ENCODE measurements at regions not wholly inside any gene's neighbourhood (a gene's known extent, or its start where the extent isn't known, plus 50 kb on each side); places are given as distances from the start of the nearest gene placed in this dataset.
"Not testable (repeated sequence)": the region's sequence is repeated elsewhere in the genome, so short reads cannot be mapped to it uniquely, and the experiment has no call there.

DNA sequence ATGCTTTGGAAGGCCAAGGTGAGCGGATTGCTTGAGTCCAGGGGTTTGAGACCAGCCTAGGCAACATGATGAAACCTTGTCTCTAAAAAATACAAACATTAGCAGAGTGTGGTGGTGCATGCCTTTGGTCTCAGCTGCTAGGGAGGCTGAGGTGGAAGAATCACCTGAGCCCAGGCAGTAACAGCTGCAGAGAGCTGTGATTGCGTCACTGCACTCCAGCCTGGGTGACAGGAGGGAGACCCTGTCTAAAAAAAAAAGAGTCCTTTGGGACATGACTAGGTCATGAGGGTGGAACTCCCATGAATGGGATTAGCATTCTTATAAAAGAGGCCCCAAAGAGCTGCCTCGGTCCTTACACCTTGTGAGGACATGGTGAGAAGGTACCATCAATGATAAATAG lies 436.0 kb upstream of the NR5A2 start:
- intact Hi-C loops (cut with DNase I) = no loop called here
- Histone ChIP-seq H3K27me3 (no peaks in the 10 kb centered on the region), H3K4me3 (no peak overlapping the region), H3K9me3 (no peaks in the 10 kb centered on the region), H3K4me1 (no peaks in the 10 kb centered on the region), H3K36me3 (replicated peaks in 1 of 2; ENCODE audit: insufficient read depth in 1 of 2, low read depth in 2 of 2) (no peaks in the 10 kb centered on the region), H3K27ac (no peak overlapping the region)
- DNase-seq = no peak
- no peak for ATAC-seq
- TF ChIP-seq, protein P1, sequence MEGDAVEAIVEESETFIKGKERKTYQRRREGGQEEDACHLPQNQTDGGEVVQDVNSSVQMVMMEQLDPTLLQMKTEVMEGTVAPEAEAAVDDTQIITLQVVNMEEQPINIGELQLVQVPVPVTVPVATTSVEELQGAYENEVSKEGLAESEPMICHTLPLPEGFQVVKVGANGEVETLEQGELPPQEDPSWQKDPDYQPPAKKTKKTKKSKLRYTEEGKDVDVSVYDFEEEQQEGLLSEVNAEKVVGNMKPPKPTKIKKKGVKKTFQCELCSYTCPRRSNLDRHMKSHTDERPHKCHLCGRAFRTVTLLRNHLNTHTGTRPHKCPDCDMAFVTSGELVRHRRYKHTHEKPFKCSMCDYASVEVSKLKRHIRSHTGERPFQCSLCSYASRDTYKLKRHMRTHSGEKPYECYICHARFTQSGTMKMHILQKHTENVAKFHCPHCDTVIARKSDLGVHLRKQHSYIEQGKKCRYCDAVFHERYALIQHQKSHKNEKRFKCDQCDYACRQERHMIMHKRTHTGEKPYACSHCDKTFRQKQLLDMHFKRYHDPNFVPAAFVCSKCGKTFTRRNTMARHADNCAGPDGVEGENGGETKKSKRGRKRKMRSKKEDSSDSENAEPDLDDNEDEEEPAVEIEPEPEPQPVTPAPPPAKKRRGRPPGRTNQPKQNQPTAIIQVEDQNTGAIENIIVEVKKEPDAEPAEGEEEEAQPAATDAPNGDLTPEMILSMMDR (IDR thresholded peaks at IDR 0.05) = no peak
- no peak for TF ChIP-seq POLR2A (IDR thresholded peaks at IDR 0.05)
- 91 to 100% methylated on average over 3 of the region's 3 CpGs for WGBS, 2 donors

DNA sequence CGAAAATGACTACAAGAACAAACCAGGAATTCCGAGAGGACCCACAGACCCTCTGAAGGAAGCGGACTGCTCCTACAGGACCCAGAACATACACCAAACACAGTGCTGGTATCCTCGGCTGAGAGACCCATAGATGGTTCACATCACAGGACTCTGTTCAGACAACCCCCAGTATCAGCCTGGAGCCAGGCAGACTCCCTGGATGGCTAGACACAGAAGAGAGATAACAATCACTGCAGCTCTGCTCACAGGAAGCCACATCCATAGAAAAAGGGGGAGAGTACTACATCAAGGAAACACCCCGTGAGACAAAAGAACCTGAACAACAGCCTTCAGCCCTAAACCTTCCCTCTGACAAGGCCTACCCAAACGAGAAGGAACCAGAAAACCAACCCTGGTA lies 434.0 kb upstream of the NR5A2 start:
- no peaks in the 10 kb centered on the region for H3K27me3 ChIP-seq
- H3K4me1 ChIP-seq = no peaks in the 10 kb centered on the region
- H3K4me3 ChIP-seq = no peak overlapping the region
- ATAC-seq = no peak
- H3K27ac ChIP-seq = no peak overlapping the region
- TF ChIP-seq, protein P1 (IDR thresholded peaks at IDR 0.05) = no peak
- TF ChIP-seq POLR2A (IDR thresholded peaks at IDR 0.05) = no peak
- DNase-seq = no peak
- H3K9me3 ChIP-seq = no peaks in the 10 kb centered on the region
- no peaks in the 10 kb centered on the region for H3K36me3 ChIP-seq (replicated peaks in 1 of 2; ENCODE audit: insufficient read depth in 1 of 2, low read depth in 2 of 2)
- intact Hi-C loops (cut with DNase I) = no loop called here
- 76 to 81% methylated on average over 6 of the region's 6 CpGs for WGBS, 2 donors

DNA sequence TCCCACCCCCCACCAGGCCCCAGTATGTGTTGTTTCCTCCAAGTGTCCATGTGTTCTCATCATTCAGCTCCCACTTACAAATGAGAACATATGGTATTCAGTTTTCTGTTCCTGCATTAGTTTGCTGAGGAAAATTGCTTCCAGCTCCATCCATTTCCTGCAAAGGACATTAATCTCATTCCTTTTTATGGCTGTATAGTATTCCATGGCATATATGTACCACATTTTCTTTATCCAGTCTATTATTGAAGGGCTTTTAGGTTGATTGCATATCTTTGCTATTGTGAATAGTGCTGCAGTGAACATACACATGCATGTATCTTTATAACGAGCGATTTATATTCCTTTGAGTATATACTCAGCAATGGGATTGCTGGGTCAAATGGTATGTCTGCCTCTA lies 431.1 kb upstream of the NR5A2 start:
- H3K4me1 ChIP-seq; DNase-seq; intact Hi-C loops (cut with DNase I); H3K9me3 ChIP-seq; H3K27ac ChIP-seq; ATAC-seq; H3K27me3 ChIP-seq; H3K4me3 ChIP-seq; H3K36me3 ChIP-seq (replicated peaks in 1 of 2; ENCODE audit: insufficient read depth in 1 of 2, low read depth in 2 of 2): not testable (repeated sequence)
- 82 to 93% methylated on average over 2 of the region's 2 CpGs for whole genome bisulfite sequencing, 2 donors

DNA sequence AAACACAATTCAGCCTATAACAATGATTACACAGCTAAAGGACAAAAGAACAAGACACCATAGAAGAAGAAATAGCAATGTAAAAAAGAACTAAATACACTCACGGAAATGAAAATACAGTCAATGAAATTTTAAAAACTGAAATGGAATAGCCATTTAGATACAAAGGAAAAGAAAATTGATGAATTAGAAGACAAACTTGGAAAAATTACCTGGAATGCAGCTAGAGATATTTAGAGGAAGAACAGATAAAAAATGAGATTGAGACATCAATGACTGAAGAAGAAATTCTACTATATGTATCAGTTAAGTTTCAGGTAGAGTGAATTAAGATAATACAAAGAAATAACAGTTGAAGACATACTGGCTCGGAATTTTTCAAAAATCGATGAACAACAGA lies 430.4 kb upstream of the NR5A2 start:
- no peaks in the 10 kb centered on the region for H3K9me3 ChIP-seq
- TF ChIP-seq, protein P1 (IDR thresholded peaks at IDR 0.05) = no peak
- no peak for TF ChIP-seq POLR2A (IDR thresholded peaks at IDR 0.05)
- intact Hi-C loops (cut with DNase I) = no loop called here
- no peak overlapping the region for H3K27ac ChIP-seq
- DNase-seq (no peak), ATAC-seq (no peak)
- no peak overlapping the region for H3K4me3 ChIP-seq
- H3K27me3 ChIP-seq = no peaks in the 10 kb centered on the region
- H3K4me1 ChIP-seq = no peaks in the 10 kb centered on the region
- no peaks in the 10 kb centered on the region for H3K36me3 ChIP-seq (replicated peaks in 1 of 2; ENCODE audit: insufficient read depth in 1 of 2, low read depth in 2 of 2)
- 55 to 73% methylated on average over 3 of the region's 3 CpGs for WGBS, 2 donors

DNA sequence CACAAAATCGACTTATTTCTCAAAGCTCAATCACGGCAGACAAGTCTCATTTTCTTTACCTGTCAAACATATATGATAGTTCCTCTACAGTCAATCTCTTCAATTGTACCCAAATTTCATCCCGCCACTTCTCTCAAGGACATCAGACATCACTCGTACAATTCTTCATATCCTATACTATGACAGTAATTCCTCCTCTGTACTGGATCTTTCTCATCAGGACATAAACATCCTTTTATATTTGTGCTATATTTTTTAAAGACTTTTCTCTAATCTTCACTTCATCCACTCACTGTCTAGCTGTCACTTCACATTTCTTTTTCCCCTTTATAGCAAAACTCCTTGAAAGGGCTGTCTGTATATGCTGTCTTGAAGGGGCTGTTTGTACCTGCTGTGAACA lies 419.1 kb upstream of the NR5A2 start:
- WGBS, 2 donors = 57 to 77% methylated on average over 4 of the region's 4 CpGs

More for the DNA sequence above, 419.1 kb upstream of the NR5A2 start:
- Histone ChIP-seq H3K36me3 (replicated peaks in 1 of 2; ENCODE audit: insufficient read depth in 1 of 2, low read depth in 2 of 2) (no peaks in the 10 kb centered on the region), H3K27me3 (no peaks in the 10 kb centered on the region), H3K27ac (no peak overlapping the region), H3K4me3 (no peak overlapping the region), H3K9me3 (no peaks in the 10 kb centered on the region), H3K4me1 (no peaks in the 10 kb centered on the region)
- DNase-seq (no peak), ATAC-seq (no peak)
- intact Hi-C loops (cut with DNase I) = no loop called here
- TF ChIP-seq, protein P1 (IDR thresholded peaks at IDR 0.05) = no peak
- TF ChIP-seq POLR2A (IDR thresholded peaks at IDR 0.05) = no peak
